ENCODE measurements at regions not wholly inside any gene's neighbourhood (a gene's known extent, or its start where the extent isn't known, plus 50 kb on each side); places are given as distances from the start of the nearest gene placed in this dataset.

- DNase-seq (ENCODE audit: low read depth in 2 of 2, low spot score in 1 of 2), result no peak
These were observed 151.1 kb upstream of the TSHZ3 start for GRCh38 chr19:31500197-31500830.

DNA sequence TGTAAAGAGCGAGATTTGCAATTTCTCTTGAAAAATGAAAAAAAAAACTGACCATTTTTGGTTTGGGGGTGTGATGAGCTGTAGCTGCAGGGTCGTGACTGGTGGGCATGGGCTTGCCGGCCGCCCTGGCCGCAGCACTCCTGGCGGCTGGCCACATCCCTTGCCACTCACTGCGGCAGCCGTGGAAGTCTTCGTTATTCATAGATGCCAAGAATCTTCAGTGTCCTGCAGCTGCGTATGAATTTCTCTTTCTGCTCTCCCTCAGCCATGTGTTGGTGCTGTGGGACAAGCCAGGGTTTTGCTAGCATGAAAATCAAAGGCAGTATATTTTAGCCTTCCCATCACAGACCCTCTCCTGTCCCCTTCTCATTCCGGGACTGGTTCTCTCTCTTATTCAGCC is 151.7 kb upstream of the TSHZ3 start:
- DNase-seq (ENCODE audit: low read depth in 2 of 2, low spot score in 1 of 2), result no peak

DNA sequence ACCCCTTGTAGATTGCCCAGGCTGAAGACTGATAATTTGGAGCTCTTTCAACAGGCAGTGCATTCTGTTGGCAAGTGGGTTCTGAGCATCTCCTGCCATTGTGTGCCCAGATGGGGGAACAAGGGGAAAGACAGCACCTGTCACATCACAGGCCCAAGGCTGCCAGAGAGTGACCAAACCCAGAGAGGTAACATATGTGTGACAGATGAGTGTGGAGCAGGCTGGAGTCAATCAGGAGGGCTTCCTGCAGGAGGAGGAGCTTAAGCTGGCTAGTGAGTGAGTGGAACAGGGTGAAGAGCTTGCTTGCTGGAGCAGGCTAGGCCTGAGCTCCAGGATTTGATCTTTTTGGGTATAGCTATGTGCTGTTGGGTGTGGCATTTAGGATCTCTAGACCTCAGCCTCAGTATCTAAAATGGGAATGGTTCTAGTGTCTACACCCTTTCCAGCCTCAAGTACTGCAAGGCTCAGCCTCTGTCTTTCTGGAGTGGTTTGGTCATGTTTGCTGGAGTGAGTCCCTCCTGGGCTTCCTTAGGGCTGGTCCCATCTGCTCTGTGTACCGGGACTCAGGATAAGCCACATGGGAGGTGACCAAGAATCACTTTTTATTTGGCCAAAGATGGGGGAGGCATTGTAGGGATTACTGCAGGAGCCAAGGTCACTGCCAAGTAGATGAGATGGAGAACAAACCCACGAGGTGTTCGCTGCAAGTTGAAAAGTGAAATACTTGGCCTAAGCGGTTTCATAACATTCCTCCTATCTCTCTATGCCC is 152.4 kb upstream of the TSHZ3 start:
- DNase-seq (ENCODE audit: low read depth in 2 of 2, low spot score in 1 of 2), result no peak

GRCh38 chr19:31502536-31503170 is 153.4 kb upstream of the TSHZ3 start:
- no peak for DNase-seq (ENCODE audit: low read depth in 2 of 2, low spot score in 1 of 2)

DNA sequence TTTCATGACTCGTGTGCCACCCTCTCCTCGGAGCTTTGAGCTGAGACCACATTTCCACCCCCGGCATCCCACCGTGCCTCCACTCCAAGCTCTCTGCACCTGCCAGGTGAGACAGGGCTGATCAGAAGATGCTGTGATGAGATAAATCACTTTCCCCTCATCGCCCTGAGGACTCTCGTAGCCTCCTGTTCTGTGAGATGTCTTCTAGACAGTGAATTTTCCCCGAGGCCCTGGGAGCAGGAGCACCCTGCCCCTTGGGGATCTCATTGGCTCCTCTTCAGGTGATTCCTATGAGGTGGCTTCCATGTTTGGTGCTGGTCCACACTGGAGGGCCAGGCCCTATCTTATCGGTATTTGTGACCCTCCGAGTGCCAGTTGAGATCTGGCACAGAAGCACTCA is 154.0 kb upstream of the TSHZ3 start:
- no peak for DNase-seq (ENCODE audit: low read depth in 2 of 2, low spot score in 1 of 2)

GRCh38 chr19:31504221-31504620 is 155.0 kb upstream of the TSHZ3 start:
- DNase-seq (ENCODE audit: low read depth in 2 of 2, low spot score in 1 of 2), result no peak

DNA sequence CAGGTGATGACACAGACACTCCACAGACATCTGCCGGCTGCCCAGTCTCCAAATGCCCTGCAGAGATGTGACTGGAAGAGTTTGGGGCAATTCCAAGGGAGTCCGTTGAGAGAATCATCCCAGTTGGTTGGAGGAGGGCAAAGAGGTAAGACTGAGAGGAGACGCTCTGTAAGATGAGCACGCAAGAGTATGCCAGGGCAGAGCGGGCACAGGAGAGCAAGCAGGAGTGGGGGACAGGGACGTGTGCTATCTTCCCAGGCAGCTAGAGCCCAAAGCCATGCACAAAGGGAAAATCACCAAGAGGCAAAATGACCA is 156.3 kb upstream of the TSHZ3 start:
- DNase-seq (ENCODE audit: low read depth in 2 of 2, low spot score in 1 of 2), result no peak

DNA sequence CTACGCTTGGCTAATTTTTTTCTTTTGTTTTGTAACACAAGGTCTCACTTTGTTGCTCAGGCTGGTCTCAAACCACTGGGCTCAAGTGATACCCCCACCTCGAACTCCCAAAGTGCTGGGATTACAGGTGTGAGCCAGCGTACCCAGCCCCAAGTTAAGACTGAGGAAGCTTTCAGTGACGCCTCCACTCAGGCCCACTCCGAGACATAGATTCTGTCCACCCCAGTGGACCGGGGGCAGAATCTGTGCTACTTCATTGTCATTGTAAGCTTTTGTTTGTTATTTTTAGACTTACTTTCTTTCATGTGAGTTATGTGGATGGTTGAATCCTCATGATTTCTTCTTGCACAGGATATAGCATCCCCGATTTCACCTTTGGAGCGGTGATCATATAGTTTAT is 156.9 kb upstream of the TSHZ3 start:
- no peak for DNase-seq (ENCODE audit: low read depth in 2 of 2, low spot score in 1 of 2)

DNA sequence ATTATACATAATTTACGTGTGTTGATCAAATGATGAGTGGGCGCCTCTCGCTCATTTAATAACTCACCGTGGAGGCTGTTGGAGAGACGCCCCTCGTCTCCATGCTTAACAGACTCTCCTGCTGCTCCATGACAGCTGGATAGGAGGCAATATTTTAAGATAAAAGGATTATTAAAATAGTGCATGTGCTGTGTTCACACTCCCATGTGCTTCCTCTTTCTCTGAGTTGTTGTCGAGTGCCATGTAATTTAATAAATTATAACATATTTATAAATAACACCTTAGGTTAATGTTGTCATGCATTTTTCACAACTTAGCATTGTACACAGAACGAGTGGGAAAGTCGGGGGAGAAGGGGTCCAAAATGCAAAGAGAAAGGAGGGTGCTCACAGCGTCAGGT is 161.4 kb upstream of the TSHZ3 start:
- no peak for DNase-seq (ENCODE audit: low read depth in 2 of 2, low spot score in 1 of 2)

- no peak for DNase-seq (ENCODE audit: low read depth in 2 of 2, low spot score in 1 of 2)
These were observed 161.9 kb upstream of the TSHZ3 start for GRCh38 chr19:31511098-31511497.

GRCh38 chr19:31511696-31512095 is 162.5 kb upstream of the TSHZ3 start:
- no peak for DNase-seq (ENCODE audit: low read depth in 2 of 2, low spot score in 1 of 2)

GRCh38 chr19:31512181-31512970 is 163.1 kb upstream of the TSHZ3 start:
- DNase-seq (ENCODE audit: low read depth in 2 of 2, low spot score in 1 of 2), result no peak

GRCh38 chr19:31513841-31514240 is 164.6 kb upstream of the TSHZ3 start:
- no peak for DNase-seq (ENCODE audit: low read depth in 2 of 2, low spot score in 1 of 2)

DNA sequence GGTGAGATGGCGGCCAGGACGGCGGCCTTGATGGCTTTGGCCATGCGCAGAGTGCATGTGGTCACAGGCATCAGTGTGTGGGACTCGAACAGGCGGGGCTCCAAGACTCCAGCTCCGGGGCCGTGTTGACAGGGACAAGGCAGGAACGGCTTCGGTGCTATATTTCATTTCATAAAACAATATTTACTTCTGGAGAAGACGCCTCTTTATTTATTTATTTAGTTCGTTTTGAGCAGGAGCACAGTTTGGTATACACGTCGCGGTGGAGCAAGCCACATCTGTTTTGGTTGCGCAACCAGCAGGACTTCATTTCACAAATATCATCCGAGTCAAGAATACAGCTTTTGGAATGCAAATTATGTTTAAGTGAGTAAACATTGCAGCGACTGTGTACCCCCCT is 166.7 kb upstream of the TSHZ3 start:
- no peak for DNase-seq (ENCODE audit: low read depth in 2 of 2, low spot score in 1 of 2)

DNA sequence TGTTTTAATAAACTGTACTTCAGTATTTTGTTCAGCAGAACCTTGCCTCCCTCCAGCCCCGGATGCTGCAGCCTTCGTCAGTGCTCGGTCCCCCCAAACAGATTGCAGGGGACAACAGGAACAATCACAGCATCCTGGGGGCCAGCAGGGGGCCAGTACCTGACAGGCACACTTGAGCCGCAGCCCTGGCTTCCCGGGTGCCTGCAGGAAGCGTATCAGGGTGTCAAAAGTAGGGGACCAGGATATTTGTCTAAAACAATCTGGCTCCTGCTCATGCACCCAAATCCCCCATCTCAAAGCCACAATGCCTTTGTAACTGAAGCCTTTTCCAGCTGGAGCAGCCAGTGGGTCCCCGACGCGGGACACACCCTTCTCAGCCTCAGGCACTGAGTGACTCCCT is 167.5 kb upstream of the TSHZ3 start:
- no peak for DNase-seq (ENCODE audit: low read depth in 2 of 2, low spot score in 1 of 2)

GRCh38 chr19:31517224-31518180 is 168.3 kb upstream of the TSHZ3 start:
- DNase-seq (ENCODE audit: low read depth in 2 of 2, low spot score in 1 of 2), result no peak

DNA sequence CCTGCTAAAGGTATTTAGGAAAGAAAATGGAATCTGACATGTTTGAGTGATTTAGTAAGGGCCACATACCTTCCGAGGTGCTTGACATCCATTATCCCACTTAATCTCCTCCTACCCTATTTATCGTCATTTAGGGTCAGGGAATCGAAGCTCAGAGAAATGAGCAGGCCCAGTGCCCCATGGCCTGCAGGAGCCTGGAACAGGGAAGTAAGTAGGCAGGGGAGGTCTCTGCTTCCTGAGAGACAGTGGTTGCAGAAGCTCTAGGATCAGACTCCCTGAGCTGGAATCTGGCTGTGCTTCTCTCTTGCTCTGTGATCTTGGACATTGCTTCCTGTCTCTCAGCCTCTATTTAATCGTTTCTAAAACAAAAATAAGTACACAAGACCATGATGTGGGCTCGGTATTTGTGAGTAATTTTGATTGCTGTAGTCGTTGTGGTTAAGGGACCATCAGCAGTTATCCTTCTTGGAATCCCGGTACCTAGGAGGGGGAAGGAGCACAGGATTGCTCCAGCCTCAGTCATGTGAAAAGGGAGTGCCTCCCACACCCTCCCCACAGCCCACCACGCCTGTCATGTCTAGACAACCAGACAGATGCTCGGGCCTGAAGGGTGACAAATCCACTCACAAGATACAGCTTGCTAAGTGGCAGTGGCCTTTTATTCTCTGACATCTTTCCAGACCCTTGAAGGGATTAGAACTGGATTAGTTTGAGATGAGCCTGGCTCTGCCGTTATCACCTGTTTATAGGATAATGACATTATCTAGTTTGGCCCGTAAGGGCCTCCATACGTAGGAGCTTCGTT is 169.2 kb upstream of the TSHZ3 start:
- DNase-seq (ENCODE audit: low read depth in 2 of 2, low spot score in 1 of 2), result no peak

DNA sequence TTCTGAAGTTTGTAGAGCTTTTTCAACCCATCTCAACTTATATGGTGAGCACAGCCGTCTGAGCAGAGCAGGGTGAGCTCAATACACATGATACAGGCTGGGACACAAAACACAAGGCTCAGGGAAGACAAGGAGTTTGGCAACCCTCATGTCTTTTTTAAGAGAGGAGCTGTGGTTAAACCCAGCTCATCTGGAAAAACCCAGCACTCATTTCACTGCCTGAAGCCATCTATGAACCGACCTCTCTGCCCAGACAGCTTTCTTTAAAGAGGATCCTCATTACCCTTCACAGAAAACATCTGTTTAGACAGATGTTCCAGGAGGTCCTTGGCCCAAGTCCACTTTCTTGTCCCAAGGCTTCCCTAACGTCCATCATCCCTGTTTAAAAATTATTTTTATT is 170.0 kb upstream of the TSHZ3 start:
- no peak for DNase-seq (ENCODE audit: low read depth in 2 of 2, low spot score in 1 of 2)

DNA sequence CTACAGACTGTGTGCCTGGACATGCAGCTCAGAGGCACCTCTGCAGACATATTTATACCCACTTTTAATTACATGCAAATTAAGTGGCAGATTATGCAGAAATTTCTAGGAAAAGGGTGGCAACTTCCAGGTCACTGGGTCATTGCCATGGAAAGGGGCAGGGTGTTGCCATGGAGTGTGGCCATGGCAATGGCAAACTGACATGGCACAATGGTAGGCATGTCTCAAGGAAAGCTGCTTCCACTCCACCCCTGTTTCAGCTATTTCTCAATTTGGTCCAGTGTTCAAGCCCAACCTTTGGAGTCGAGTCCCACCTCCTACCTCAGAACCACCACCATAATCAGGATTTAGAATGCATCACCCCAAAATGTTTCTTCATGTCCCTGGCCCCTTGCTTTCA is 170.7 kb upstream of the TSHZ3 start:
- no peak for DNase-seq (ENCODE audit: low read depth in 2 of 2, low spot score in 1 of 2)

DNA sequence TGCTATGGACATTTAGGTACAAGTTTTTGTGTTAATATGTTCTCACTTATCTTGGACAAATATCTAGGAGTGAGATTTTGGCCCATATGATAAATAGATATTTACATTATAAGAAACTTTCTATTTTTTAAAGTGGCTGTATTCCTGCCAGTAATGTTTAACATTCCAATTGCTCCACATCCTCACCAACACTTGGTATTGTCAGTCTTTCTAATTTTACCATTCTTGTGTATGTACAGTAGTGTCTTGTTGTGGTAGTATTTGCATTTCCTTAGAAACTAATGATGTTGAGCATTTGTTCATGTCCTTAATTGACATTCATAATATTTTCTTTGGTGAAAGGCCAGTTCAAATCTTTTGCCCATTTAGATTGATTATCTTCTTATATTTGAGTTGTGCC is 171.4 kb upstream of the TSHZ3 start:
- DNase-seq (ENCODE audit: low read depth in 2 of 2, low spot score in 1 of 2), result no peak

Data from stimulated activated CD8-positive, alpha-beta memory T cell treated with anti-CD3 and anti-CD28 coated beads, Interleukin-4, amount 100 ng/mL, for 1 hour (primary cell).